ENCODE measurements at regions not wholly inside any gene's neighbourhood (a gene's known extent, or its start where the extent isn't known, plus 50 kb on each side); places are given as distances from the start of the nearest gene placed in this dataset.

- DNase-seq = no peak
These were observed 486.0 kb downstream of the BCAT1 start for GRCh38 chr12:24462946-24463345.

- no peak for DNase-seq
These were observed 488.4 kb downstream of the BCAT1 start for GRCh38 chr12:24460506-24460905.

GRCh38 chr12:24460099-24460498 lies 488.8 kb downstream of the BCAT1 start:
- DNase-seq = no peak

- no peak for DNase-seq
These were observed 493.1 kb downstream of the BCAT1 start for GRCh38 chr12:24455811-24456210.

- DNase-seq = no peak
These were observed 498.2 kb upstream of the SOX5 start for GRCh38 chr12:24447678-24448077.

- no peak for DNase-seq
These were observed 496.8 kb upstream of the SOX5 start for GRCh38 chr12:24446287-24446686.

GRCh38 chr12:24444634-24445033 lies 495.2 kb upstream of the SOX5 start:
- no peak for DNase-seq

- no peak for DNase-seq
These were observed 492.0 kb upstream of the SOX5 start for GRCh38 chr12:24441458-24441857.

- DNase-seq = no peak
These were observed 487.2 kb upstream of the SOX5 start for GRCh38 chr12:24436667-24437066.

- no peak for DNase-seq
These were observed 482.4 kb upstream of the SOX5 start for GRCh38 chr12:24431872-24432271.

GRCh38 chr12:24427776-24428175 lies 478.3 kb upstream of the SOX5 start:
- DNase-seq = no peak

- DNase-seq = no peak
These were observed 476.1 kb upstream of the SOX5 start for GRCh38 chr12:24425601-24425970.

GRCh38 chr12:24424889-24425600 lies 475.6 kb upstream of the SOX5 start:
- DNase-seq = no peak

GRCh38 chr12:24424376-24424775 lies 474.9 kb upstream of the SOX5 start:
- no peak for DNase-seq

- DNase-seq = no peak
These were observed 474.1 kb upstream of the SOX5 start for GRCh38 chr12:24423611-24424010.

- no peak for DNase-seq
These were observed 472.3 kb upstream of the SOX5 start for GRCh38 chr12:24421759-24422158.

GRCh38 chr12:24418157-24418556 lies 468.7 kb upstream of the SOX5 start:
- no peak for DNase-seq

GRCh38 chr12:24416423-24417109 lies 467.1 kb upstream of the SOX5 start:
- DNase-seq = no peak

GRCh38 chr12:24415934-24416333 lies 466.5 kb upstream of the SOX5 start:
- DNase-seq = no peak

GRCh38 chr12:24414480-24414879 lies 465.0 kb upstream of the SOX5 start:
- no peak for DNase-seq

- no peak for DNase-seq
These were observed 462.5 kb upstream of the SOX5 start for GRCh38 chr12:24411948-24412347.

GRCh38 chr12:24409868-24410267 lies 460.4 kb upstream of the SOX5 start:
- no peak for DNase-seq

GRCh38 chr12:24408305-24408704 lies 458.8 kb upstream of the SOX5 start:
- no peak for DNase-seq

GRCh38 chr12:24407884-24408283 lies 458.4 kb upstream of the SOX5 start:
- DNase-seq = no peak
